NB4 (cell line): ENCODE measurements at regions not wholly inside any gene's neighbourhood (a gene's known extent, or its start where the extent isn't known, plus 50 kb on each side); places are given as distances from the start of the nearest gene placed in this dataset.

ENCODE experiments used
- MAX ChIP-seq: IDR thresholded peaks from 2 replicates; pipeline ENCODE4 v1.6.1; 2011; ENCODE audit warnings: low read depth, low read length
- POLR2A ChIP-seq: IDR thresholded peaks from 2 replicates; pipeline ENCODE4 v1.6.1; 2011; ENCODE audit warnings: mild to moderate bottlenecking; ENCODE audit not compliant: insufficient read length; ENCODE audit errors: extremely low read depth
- TF ChIP-seq, protein P1 (sequence below): IDR thresholded peaks from one replicate; pipeline ENCODE4 v1.5.1; 2012; ENCODE audit warnings: low read depth, low read length

GRCh38 chr4:107432451-107432850 lies 287.6 kb downstream of the PAPSS1 start:
- no peak for TF ChIP-seq POLR2A
- TF ChIP-seq, protein P1, sequence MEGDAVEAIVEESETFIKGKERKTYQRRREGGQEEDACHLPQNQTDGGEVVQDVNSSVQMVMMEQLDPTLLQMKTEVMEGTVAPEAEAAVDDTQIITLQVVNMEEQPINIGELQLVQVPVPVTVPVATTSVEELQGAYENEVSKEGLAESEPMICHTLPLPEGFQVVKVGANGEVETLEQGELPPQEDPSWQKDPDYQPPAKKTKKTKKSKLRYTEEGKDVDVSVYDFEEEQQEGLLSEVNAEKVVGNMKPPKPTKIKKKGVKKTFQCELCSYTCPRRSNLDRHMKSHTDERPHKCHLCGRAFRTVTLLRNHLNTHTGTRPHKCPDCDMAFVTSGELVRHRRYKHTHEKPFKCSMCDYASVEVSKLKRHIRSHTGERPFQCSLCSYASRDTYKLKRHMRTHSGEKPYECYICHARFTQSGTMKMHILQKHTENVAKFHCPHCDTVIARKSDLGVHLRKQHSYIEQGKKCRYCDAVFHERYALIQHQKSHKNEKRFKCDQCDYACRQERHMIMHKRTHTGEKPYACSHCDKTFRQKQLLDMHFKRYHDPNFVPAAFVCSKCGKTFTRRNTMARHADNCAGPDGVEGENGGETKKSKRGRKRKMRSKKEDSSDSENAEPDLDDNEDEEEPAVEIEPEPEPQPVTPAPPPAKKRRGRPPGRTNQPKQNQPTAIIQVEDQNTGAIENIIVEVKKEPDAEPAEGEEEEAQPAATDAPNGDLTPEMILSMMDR, result no peak
- TF ChIP-seq MAX, result no peak
